ENCODE measurements at regions not wholly inside any gene's neighbourhood (a gene's known extent, or its start where the extent isn't known, plus 50 kb on each side); places are given as distances from the start of the nearest gene placed in this dataset.

DNA sequence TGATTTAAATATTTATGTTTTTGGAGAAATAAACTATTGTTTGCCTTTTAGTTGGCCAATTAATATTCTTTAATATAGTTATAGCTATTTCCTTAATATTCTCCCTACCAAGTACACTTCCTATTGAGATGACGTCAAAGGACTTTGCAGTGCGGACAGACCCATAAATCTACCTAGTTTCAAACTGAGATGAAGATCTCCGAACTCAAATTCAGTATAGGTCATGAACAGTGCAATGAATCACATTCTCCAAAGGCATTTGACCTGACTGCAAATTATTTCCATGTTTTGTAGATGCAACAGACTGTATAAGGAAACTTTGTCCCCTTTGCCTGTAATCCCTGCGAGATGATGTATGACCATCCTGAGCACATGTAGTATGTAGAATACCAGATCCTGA lies 342.6 kb upstream of the FIGN start:
- DNase-seq = no peak

DNA sequence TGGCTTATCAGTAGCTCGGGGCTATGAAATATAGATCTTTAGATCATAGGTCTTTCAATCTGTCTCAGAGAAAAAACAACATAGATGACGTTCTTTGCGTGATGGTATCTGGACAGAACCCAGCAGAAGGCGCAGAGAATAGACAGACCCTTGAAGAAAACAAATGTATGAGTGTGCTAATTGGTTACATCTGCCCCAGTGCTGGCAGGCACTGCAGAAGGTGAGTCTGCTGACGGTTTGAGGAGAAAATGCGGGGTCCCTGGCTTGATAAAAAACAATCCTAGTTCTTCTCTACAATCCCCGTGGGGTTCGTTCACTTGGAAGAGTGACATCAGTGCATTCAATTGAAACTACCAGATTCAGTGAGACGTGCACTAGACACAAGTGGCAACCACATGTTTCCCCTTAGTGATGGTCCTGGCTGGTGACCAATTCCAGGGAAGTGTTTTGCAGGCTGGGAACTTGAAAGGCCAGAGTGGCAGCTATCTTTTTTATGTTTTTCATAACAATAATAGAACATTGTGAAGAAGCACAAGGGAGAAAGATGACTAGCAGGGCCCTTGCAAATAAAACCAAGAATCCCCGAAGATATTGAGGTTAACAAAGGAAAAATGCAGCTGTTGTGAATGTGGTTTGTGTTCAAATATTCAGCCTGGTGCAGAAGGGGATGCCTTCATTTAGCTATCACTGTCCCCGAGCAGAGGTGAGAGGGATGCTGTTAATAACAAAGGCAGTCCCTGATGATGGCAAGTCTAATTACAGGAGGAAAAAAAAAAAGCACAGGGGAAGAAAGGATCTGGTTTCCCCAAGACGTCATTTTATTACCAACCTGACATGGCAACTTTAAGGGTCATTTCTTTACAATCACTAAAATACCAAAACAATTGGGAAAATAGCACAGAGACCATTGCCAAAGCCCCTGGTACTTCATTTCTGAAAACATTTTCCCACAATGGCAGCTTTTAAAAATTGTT lies 337.6 kb upstream of the FIGN start:
- DNase-seq = no peak

DNA sequence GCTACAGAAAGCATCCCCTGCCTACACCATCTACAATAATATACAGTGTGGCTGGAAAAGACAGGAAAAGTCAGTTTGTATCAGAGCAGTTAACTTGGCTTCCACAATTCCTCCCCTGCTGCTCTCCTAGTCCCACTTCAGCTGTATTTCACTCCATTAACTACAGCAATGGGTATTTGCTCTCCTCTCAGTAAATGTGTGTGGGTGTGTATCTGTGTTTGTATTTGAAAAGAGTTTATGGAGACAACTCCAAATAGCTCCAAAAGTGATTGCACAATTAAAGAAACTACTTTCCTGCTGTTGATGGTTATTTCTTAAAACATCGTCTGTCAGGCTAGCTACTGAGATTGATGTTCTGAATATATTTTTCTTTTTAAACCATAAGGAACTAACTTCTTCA lies 333.7 kb upstream of the FIGN start:
- peak; percentile 9 for DNase-seq

DNA sequence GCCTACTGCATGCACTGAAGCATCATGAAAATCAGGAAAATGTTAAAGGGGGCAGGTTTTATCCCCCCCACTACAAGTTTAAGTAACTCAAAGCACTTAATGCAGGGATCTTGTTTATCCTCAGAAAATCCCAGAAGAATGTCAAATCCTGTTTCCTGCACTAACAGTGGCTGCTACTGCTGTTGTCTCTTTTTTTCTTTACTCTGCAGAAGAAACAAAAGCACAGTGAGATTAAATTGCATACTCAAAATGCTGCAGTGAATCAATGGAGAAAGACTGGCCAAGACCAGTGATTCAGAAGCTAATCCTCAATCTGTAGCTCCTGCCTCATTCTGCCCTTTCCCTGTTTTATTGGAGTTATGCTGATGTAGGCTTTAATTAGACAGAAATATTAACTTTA lies 332.3 kb upstream of the FIGN start:
- no peak for DNase-seq

DNA sequence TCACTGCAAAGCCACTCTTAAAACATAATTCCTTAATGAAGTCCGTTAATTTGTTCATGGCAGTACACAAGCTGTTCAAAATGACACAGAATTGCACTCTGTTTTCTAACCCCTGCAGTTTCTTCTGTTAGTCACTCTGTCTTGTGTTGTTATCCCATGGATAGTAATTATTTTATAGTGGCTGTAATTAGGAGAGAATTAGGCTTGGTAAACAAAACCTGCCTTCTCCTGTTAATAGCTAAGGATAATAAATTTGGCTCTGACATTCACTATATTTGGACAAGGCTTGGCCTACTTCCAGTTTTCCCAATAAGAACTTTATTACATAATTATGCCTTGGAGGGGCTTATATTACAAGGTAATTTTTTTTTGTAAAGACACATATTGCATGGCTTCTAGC lies 330.3 kb upstream of the FIGN start:
- DNase-seq = no peak

DNA sequence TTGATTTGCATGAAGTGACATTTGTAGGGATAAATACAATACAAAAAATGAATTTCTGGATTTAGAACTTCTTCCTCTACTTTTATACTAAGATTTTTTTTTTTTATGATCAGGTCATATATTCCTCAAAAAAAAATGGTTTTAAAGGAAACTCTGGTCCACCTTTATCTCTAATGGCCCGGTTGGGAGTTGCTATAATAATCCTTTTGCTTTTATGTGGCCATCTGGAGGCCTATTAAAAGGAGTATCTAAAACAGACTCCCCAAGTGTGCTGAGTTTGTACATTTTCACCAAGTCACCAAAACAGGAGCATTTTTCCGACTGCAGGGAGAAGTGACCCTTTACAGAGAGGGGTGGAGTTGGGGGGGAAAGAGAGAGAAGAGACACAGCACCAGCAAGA lies 329.2 kb upstream of the FIGN start:
- DNase-seq = no peak

DNA sequence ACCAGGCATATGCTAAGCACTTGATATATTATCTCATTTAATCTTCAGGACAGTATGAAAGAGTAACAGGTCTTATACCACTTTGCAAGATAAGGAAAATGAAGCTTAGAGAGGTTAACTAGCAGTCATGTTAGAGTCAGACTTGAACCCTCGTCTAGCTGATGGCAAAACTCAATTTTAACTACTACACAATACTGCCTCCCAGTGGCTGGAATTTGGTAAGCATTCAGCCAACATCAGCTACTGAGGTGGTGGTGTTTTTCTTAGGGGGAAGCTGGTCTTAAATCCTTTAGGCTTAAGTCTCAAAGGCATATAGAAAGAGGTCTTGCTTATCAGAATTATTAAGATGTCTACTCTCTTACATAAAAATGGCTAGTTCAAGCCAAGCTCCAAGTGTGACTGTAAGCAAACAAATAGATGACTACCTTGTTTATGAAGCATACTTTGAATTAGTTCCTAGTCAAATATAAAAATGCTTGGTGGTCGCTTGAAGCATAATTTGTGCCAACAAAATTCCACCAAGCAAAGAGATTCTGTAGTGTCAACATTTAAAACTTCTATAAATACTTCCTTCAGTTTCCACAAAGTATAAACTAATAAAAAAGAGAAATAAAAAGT lies 325.4 kb upstream of the FIGN start:
- DNase-seq = peak; percentile 3

DNA sequence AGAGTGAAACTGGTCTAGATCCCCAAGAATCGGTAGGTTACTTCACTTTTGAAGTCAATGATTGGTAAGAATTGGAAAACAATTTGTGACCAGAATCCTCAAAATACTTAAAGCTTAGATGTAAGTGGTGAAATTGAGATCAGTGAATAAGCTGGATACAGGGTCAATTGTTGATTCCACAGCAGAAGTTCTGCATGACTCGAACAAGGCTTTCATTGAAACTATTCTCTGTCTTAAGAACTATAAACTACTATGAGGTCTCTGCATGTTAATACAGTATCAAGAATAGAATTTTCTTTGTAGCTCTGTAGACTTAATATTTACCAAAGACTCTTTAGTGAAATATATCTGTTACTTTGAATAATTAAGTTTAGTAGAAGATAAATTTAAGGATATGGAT lies 324.2 kb upstream of the FIGN start:
- no peak for DNase-seq

DNA sequence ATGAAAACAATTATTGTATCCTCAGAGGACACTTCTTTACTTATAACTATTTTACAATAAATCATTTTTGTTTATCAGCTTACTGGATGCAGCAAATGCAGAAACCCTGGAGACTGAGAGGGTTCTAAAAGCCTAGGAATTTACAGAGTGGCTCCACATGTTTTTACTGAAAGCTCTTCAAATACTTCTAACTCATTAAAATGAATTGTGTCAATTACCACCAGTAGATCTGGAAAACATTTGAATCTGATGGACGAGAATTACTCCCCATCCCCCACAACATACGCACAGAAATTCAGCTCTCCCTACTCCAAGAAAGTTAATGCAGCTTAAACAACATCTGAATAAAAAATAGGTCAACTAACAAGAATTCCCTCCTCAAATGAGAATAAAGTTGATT lies 319.8 kb upstream of the FIGN start:
- no peak for DNase-seq

DNA sequence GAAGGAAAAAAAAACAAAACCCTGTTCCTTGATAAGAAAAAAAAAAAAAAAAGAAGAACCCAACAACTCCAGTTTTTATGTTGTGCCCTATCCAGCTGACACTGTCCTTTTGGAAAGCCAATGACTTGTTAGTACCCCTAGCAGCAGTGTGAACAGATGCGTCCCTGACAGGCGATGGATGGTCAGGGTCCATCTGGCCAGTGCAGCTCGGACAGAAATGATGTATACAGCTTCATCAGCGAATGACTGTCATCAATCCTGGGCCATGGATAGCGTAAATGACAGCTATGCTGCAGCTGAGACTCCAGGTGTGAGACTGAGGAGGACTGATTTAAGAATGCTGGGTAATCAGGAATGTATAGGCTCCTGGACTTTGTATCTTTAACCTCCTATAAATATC lies 318.8 kb upstream of the FIGN start:
- DNase-seq = no peak

DNA sequence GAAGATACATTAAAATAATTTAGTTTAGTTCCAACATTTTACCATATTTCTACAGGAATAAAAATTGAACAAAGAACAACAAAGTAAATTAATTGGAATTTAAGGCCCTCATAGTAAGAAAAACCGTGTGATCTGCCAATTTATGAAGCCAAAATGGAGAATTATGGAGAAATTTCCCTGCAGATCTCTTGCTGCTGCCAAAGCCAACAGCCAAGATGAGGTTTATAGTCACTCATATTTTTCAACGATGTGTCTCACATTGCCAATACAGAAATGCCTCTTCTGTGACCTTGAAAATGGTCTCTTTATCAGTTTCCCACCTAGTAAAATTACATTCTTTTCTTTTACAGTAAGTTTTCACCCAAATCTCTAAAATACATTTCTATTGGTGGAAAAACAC lies 317.2 kb upstream of the FIGN start:
- no peak for DNase-seq

DNA sequence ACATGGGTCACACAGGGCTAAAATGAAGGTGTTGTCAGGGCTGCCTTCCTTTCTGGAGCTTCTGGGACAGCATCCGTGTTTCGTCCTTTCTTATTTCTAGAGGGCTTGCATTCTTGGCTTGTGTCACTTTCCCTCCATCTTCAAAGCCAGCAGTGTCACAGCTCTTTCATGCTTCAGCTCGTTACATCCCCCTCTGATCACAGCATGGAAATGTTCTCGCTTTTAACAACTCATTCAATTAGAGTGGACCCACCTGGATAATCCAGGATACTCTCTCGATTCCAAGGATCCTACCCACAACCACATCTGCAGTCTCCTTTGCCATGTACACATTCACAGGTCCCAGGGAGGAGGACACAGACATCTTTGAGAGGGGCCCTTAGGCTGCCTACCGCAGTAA lies 316.2 kb upstream of the FIGN start:
- DNase-seq = no peak

DNA sequence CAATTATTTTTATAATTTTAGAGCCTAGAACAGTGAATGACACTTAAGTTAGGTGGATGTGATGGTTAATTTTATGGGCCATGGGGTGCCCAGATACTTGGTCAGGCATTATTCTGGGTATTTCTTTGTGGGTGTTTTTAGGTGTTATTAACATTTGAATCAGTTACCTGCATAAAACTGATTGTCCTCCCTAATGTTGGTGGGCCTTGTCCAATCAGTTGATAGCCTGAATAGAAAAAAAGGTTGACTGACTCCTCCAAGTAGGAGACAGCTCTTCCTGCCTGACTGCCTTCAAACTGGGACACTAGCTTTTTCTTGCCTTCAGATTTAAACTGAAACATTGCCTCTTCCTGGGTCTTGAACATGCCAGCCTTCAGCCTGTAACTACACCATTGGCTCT lies 312.9 kb upstream of the FIGN start:
- no peak for DNase-seq

DNA sequence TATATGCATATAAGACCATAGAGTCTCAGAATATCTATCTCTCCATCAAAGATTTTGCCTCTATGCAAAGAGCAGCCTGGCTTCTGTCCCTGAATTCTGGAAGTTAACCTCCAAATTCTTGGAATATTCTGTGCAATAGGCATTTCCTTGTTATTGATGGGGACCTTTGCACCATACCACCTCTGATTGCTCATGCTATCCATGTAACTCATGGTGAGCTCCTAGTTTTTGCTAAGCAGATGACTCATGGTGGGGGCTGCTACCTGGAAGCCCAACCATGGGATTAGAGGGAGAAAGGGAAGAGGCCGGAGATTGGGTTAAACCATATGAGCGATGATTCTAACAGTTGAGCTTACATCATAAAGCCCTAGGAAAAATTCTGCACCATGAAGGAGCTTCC lies 310.2 kb upstream of the FIGN start:
- DNase-seq = no peak

DNA sequence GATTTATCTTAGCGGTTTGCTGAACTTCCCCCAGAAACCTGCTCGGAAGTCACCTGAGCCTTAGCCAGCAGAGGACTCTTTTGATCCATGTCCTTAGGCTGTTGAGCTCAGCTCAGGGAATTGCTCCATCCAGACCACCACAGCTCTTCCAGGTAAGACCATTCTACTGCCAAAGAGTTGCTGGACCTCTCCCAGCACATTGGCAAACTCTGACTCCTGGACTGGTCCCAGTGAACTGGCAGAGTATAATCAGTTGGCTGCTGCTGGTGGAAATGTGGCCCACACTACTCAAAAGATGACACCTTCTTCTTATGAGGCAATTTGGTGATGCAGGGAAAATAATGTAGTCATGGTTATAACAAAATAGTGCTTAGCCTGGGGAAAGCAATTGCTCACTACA lies 308.8 kb upstream of the FIGN start:
- no peak for DNase-seq

DNA sequence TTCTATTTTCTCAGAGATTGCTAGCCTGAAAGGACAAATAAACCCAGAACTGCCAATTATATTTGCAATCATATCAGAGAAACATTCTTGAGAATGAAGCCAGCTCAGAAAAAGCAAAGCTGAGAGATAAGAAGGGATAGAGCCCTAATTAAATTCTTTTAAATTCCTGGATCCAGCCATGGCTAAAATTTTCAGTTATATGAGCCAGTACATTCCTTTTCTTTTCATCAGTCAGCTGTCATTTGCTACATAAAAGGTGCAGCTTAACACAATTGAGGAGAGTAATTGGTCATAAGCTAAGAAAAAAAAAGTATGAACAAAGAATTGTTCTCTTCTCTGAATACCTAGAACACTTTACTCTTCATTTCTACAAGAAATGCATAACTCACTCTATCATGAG lies 303.5 kb upstream of the FIGN start:
- DNase-seq = no peak

DNA sequence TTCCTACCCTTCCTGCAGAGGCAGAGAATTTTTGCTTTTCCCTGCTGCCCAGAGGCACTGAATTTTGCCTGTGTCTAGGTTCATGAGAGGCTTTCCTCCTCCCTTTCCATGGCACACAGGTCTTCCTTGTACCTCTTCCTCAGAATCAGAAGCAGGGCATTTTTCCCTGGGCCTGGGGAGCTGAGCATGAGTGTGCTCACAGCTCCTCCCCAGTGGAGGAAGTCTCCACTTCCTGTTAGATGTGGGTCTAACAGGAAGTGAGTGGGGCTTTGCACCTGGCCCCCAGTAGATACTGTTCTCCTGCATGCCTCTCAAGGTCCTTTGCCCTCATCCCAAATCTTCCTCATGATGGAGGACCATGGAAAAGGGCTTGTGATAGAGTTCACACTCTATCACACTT lies 297.2 kb upstream of the FIGN start:
- no peak for DNase-seq

DNA sequence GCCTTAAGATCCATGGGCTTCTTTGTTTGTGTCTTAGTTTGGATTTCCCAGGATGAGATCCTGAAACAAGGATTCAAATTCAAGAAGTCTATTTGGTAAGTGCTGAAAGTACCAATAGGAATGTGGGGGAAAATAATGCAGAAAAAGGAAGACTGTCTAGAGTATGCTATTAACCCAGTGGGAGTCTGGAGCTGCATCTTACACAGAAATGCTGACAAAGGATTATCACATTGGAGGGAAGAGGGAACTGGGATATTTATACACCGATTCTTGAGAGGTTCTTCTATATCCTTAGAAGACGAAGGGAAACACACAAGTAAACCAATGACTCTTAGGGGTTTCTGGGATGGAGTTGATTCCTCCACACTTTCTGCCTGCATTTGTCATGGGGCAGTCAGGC lies 294.8 kb upstream of the FIGN start:
- no peak for DNase-seq

DNA sequence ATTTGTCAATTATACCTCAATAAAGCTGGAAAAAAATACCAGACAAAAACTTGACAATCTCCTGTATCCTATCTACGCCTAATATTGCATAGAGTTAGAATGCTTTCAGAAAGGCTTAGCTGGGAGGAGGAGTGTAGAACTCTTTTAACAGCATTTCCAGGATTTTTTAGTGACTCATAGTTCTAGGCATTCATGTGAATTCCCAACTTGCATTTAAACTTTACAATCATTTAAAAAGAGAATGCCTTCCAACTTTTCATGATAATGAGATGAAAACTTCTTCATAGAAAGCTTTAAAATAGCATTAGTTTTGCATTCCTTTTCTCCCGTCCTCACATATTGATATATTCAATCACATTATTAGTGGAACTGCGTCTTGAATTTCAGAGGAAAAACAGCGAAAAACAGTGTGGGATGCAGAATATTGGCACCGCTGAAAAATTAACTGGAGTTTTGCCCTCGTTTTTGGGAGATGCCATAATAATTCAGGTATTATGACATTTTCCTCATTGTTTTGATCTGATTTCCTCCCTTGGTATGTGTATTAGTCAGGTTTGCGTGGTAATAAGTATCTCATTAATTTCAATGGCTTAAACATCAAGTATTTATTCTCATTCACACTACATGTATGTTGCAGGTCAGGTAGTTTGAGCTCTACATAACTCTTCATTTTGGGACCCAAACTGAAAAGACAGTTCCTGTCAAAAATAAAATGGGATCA lies 293.2 kb upstream of the FIGN start:
- DNase-seq = no peak

DNA sequence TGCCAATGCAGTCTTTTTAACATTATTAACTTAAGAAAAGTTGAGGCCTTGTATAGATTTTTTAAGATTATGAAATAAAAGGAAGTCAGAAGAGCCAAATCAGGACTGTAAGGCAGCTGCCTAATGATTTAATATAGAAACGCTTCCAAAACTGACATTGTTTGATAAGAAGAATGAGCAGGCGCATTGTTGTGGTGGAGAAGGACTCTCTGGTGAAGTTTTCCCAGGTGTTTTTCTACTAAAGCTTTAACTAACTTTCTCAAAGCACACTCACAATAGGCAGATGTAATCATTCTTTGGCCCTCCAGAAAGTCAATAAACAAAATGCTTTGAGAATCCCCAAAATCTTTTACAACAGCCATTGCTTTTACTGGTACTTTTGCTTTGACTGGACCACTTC lies 288.6 kb upstream of the FIGN start:
- DNase-seq = no peak

DNA sequence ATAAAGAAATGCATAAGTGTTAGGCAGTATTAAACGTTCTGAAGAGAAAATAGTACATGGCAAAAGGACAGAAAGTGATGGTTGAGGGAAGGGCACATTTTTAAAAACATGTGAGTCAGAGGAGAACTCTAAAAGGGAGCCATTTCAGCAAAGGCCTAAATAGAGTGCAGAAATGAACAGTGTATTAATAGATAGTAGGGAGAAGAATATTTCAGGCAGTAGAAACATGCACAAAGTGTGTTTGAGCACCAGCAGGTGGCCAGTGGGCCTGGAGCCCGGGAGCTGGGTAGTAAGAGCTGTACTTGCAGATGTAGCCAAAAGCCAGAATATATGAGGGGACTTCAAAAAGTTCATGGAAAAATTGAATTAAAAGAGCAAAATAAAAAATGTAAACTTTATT lies 288.1 kb upstream of the FIGN start:
- no peak for DNase-seq

DNA sequence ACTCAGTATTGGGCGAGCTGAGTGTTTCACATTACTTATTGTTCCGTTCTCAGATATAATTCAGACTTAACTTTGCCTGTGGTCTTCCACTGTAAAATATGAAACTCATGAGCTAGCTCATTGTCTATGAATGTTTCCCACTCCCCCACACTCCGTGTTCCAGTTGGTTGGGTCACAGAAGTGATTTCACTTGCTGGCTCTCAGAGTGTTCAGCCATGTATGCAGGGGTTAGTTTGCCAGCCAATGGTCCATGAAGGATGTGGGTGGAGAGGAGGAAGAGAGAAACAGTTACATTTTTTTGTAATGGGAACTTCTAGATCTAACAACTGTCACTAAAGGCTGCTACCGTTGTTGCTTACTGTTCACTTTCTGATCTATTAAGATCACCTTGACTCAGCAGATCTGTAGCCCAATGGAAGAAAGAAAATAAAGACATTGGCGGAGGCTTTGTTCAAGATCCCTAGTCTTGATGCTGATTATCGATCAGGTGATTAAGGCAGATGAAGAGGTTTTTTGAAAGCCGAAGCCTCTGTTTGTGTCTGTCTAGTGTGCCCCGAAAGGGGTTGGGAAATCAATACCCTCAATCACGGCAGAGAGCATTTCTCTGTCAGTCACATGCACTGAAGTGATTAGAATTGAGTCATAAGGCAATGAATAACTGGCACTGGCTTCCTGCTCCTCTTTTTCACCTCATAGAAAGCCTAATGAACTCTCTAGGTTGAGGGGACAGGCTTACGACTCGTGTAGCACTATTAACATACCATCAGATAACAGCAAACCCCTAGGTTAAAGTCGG lies 279.7 kb upstream of the FIGN start:
- DNase-seq = no peak

DNA sequence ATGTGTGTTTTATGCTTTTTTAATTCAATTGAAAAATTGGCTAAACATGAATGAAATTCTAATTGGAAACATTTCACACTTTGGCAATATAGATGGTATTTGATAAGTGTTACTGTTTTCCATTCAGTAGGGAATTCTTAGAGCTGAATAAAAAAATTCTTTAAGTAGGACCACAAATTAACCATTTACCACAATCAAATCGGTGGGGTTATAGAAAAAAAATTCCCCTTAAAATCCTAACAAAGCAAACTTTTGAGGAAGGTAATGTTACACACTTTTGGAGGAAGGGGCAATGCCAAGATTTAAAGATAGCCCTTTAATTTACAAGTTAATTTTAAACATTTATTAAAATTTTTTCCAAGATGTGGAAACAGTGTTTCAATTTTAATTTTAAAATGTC lies 279.0 kb upstream of the FIGN start:
- DNase-seq = no peak
